ENCODE measurements at regions not wholly inside any gene's neighbourhood (a gene's known extent, or its start where the extent isn't known, plus 50 kb on each side); places are given as distances from the start of the nearest gene placed in this dataset.

- TF ChIP-seq CTCF (conservative IDR thresholded peaks at IDR 0.05; ENCODE audit: low read depth, low read length) (no peak), CHD1 (IDR thresholded peaks at IDR 0.05; ENCODE audit: low read depth, low read length) (no peak), POLR2A (IDR thresholded peaks at IDR 0.05; ENCODE audit: low read depth, low read length) (no peak), USF2 (IDR thresholded peaks at IDR 0.05; ENCODE audit: low read depth, low read length) (no peak), RAD21 (IDR thresholded peaks at IDR 0.05; ENCODE audit: low read length) (no peak), BHLHE40 (IDR thresholded peaks at IDR 0.05; ENCODE audit: low read depth, low read length) (no peak), NFE2L2 (IDR thresholded peaks at IDR 0.05; ENCODE audit: low read depth, low read length) (no peak), MAFK (IDR thresholded peaks at IDR 0.05; ENCODE audit: low read depth, low read length) (no peak), FOS (IDR thresholded peaks at IDR 0.05; ENCODE audit: low read depth, low read length) (no peak), MXI1 (IDR thresholded peaks at IDR 0.05; ENCODE audit: borderline replicate concordance, low read depth, low read length) (no peak), RFX5 (IDR thresholded peaks at IDR 0.05; ENCODE audit: low read depth, low read length) (no peak), SMC3 (IDR thresholded peaks at IDR 0.05; ENCODE audit: low read depth, low read length) (no peak)
Observed at GRCh38 chr12:24741216-24741615, 207.7 kb downstream of the BCAT1 start.

All from IMR-90 (cell line).